Mesenchymal stem cell (in vitro differentiated cells and primary cell): ENCODE measurements at regions not wholly inside any gene's neighbourhood (a gene's known extent, or its start where the extent isn't known, plus 50 kb on each side); places are given as distances from the start of the nearest gene placed in this dataset.

Source experiments
- DNase-seq: peaks from one replicate; pipeline ENCODE4 v3.0.0-alpha.2; 2013
- H2AFZ ChIP-seq: one replicate; pipeline ENCODE4 v1.6.1; 2013; ENCODE audit warnings: low read depth, mild to moderate bottlenecking, control low read depth, inconsistent platforms, low read length, moderate library complexity
- H2AK5ac ChIP-seq: 2 replicates; pipeline ENCODE4 v1.6.1; 2013; ENCODE audit warnings: low read length, moderate library complexity, mild to moderate bottlenecking, inconsistent platforms; ENCODE audit not compliant: severe bottlenecking
- H2BK120ac ChIP-seq: one replicate; pipeline ENCODE4 v1.6.1; 2013; ENCODE audit warnings: low read depth, mild to moderate bottlenecking, inconsistent platforms, low read length, moderate library complexity
- H2BK12ac ChIP-seq, 2 experiments: one replicate each; pipeline ENCODE4 v1.6.1; 2013; ENCODE audit warnings: inconsistent platforms in 2 of 2, low read length in 2 of 2, mild to moderate bottlenecking in 2 of 2, moderate library complexity in 2 of 2, control low read depth in 1 of 2
- H2BK15ac ChIP-seq: one replicate; pipeline ENCODE4 v1.6.1; 2013; ENCODE audit warnings: mild to moderate bottlenecking, low read depth, inconsistent platforms; ENCODE audit not compliant: poor library complexity, severe bottlenecking
- H2BK5ac ChIP-seq: 2 replicates; pipeline ENCODE4 v1.6.1; 2013; ENCODE audit warnings: low read depth, mild to moderate bottlenecking, low read length, control low read depth, inconsistent platforms; ENCODE audit not compliant: poor library complexity, severe bottlenecking
- H3K14ac ChIP-seq, 2 experiments: one replicate each; pipeline ENCODE4 v1.6.1; 2013; ENCODE audit warnings: inconsistent platforms in 2 of 2, low read length in 2 of 2, control low read depth in 1 of 2, mild to moderate bottlenecking in 1 of 2, moderate library complexity in 1 of 2
- H3K18ac ChIP-seq, 2 experiments: one replicate each; pipeline ENCODE4 v1.6.1; 2013; ENCODE audit warnings: inconsistent platforms in 2 of 2, low read length in 2 of 2, control low read depth in 1 of 2, low read depth in 1 of 2, mild to moderate bottlenecking in 1 of 2
- H3K23ac ChIP-seq, 2 experiments: one replicate each; pipeline ENCODE4 v1.6.1; 2013; ENCODE audit warnings: inconsistent platforms in 2 of 2, low read length in 2 of 2, mild to moderate bottlenecking in 2 of 2, moderate library complexity in 2 of 2, control low read depth in 1 of 2
- H3K27ac ChIP-seq: 2 replicates; pipeline ENCODE4 v1.5.1; 2013; ENCODE audit warnings: mild to moderate bottlenecking, moderate library complexity, low read length, control low read depth, inconsistent platforms; ENCODE audit not compliant: poor library complexity, severe bottlenecking
- H3K27me3 ChIP-seq, 2 experiments: 2 replicates each; pipeline versions ENCODE4 v1.6.1 to v1.7.0; 2013; ENCODE audit warnings: low read length in 2 of 2, mild to moderate bottlenecking in 2 of 2, moderate library complexity in 2 of 2, control low read depth in 1 of 2, inconsistent platforms in 1 of 2; ENCODE audit not compliant: control insufficient read depth in 1 of 2, insufficient read depth in 1 of 2
- H3K36me3 ChIP-seq, 2 experiments: 2 replicates each; pipeline versions ENCODE4 v1.6.1 to v1.7.0; 2013; ENCODE audit warnings: low read length in 2 of 2, control low read depth in 1 of 2, inconsistent platforms in 1 of 2, low read depth in 1 of 2, mild to moderate bottlenecking in 1 of 2; ENCODE audit not compliant: insufficient read depth in 2 of 2, control insufficient read depth in 1 of 2
- H3K4ac ChIP-seq, 2 experiments: one replicate each; pipeline ENCODE4 v1.6.1; 2013; ENCODE audit warnings: inconsistent platforms in 2 of 2, low read length in 2 of 2, mild to moderate bottlenecking in 2 of 2, moderate library complexity in 2 of 2, control low read depth in 1 of 2, low read depth in 1 of 2
- H3K4me1 ChIP-seq: 2 replicates; pipeline ENCODE4 v1.6.1; 2013; ENCODE audit warnings: low read depth, low read length, control low read depth; ENCODE audit not compliant: control insufficient read depth, insufficient read depth
- H3K4me2 ChIP-seq: 2 replicates; pipeline ENCODE4 v1.6.1; 2013; ENCODE audit warnings: low read length, mild to moderate bottlenecking, inconsistent platforms; ENCODE audit not compliant: poor library complexity, severe bottlenecking
- H3K4me3 ChIP-seq, 2 experiments: 2 replicates each; pipeline versions ENCODE4 v1.5.1 to v1.7.0; 2013; ENCODE audit warnings: low read length in 2 of 2, mild to moderate bottlenecking in 2 of 2, control low read depth in 1 of 2, low read depth in 1 of 2; ENCODE audit not compliant: insufficient read depth in 1 of 2
- H3K79me1 ChIP-seq: replicated peaks from 2 replicates; pipeline ENCODE4 v1.6.1; 2013; ENCODE audit warnings: mild to moderate bottlenecking, control low read depth, low read length, inconsistent platforms; ENCODE audit not compliant: poor library complexity, severe bottlenecking
- H3K9ac ChIP-seq: 2 replicates; pipeline ENCODE4 v1.7.0; 2013; ENCODE audit warnings: mild to moderate bottlenecking, low read length, moderate library complexity
- H3K9me3 ChIP-seq: 2 replicates; pipeline ENCODE4 v1.7.0; 2013; ENCODE audit warnings: mild to moderate bottlenecking, low read length; ENCODE audit not compliant: control insufficient read depth
- H4K8ac ChIP-seq: one replicate; pipeline ENCODE4 v1.6.1; 2013; ENCODE audit warnings: inconsistent platforms, mild to moderate bottlenecking, low read length, moderate library complexity
- H4K91ac ChIP-seq: one replicate; pipeline ENCODE4 v1.6.1; 2013; ENCODE audit warnings: mild to moderate bottlenecking, low read length, inconsistent platforms
- WGBS: methylation state at CpG from one replicate; pipeline ENCODE4 v1.1.7; 2013; ENCODE audit warnings: mixed read lengths; 5-methylcytosine and 5-hydroxymethylcytosine counted together

DNA sequence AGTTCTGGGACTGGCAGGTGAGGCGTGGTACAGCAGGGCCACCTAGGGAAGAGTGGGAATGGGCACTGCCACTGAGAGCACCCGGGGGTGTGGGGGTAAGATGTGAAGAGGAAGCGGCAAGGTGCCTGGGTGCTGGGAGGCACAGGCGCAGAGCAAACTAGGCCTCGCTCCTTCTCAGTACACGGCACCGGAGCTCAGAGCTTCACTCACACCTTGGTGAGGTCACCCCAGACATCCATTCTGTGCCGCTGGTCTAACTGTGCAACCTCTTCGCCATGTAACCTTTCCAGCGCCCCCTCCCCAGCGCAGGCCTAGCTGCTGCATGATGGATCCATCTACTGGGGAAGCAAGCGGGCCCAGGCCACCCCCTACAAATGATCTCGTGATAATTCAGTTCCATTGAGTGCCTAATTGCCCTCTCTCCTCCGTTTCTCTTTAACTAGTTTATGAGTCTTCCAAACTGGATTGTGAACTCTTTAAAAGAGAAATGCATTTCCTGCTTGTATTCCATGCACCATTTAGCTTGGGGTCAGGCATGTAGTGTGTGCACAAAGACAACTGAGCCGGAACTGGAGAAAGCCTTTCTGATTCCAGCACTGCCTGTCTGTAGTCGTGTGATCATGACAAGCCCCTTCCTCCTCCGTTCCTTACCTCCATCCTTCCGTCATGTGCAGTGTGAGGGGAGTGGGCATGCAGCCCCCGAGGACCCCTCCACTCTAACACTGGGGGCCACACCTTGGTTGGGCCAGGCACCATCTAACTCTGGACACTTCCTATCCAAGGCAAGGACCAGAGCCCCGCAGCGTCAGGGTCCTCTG lies 1475.2 kb downstream of the TBC1D22A start:
- Histone ChIP-seq H2BK120ac (no peak overlapping the region), H3K27me3 (no peaks in the 10 kb centered on the region), H3K4me2 (no peak overlapping the region), H3K18ac (no peak overlapping the region), H2BK15ac (no peak overlapping the region), H3K4ac (no peak overlapping the region), H3K36me3 (peaks cover 0 to 4% of the 10 kb centered on the region in 2 experiments), H3K27ac (no peak overlapping the region), H4K91ac (peak overlapping the region; percentile 82), H4K8ac (no peak overlapping the region), H2AFZ (no peak overlapping the region), H3K4me1 (no peaks in the 10 kb centered on the region), H3K23ac (no peak overlapping the region), H2AK5ac (no peak overlapping the region), H3K79me1 (no peaks in the 10 kb centered on the region), H3K9me3 (peaks cover 13% of the 10 kb centered on the region), H2BK12ac (no peak overlapping the region), H3K14ac (no peak overlapping the region), H2BK5ac (no peak overlapping the region), H3K9ac (no peak overlapping the region), H3K4me3 (peak overlapping the region in 1 of 2 experiments; percentile 31)
- DNase-seq, result no peak
- WGBS, result 82% methylated on average over 20 of the region's 21 CpGs

DNA sequence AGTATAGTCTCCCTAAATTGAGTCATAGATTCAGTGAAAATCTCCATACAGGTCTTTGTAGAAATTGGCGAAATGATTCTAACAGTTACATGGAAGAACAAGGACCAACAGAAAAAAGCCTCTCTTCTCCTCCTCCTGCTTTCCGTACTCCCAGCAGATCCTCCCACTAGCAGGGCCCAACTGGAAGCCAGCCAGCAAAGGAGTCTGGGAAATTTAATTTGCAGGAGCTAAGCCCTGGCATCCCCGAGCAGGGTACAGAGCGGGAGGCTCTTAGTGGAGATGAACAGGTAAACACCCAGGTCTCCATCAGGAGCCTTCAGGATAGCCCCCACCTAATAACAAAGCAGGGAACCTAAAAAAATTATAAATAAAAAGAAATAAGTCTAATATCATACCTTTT lies 1473.8 kb downstream of the TBC1D22A start:
- Histone ChIP-seq H3K9ac (no peak overlapping the region), H2AK5ac (no peak overlapping the region), H3K23ac (no peak overlapping the region), H2BK5ac (no peak overlapping the region), H2AFZ (no peak overlapping the region), H3K79me1 (no peaks in the 10 kb centered on the region), H3K4me3 (no peak overlapping the region), H2BK15ac (no peak overlapping the region), H2BK120ac (no peak overlapping the region), H3K9me3 (peaks cover 25% of the 10 kb centered on the region), H3K4me2 (no peak overlapping the region), H3K27me3 (no peaks in the 10 kb centered on the region), H3K14ac (no peak overlapping the region), H4K91ac (no peak overlapping the region), H3K18ac (no peak overlapping the region), H2BK12ac (no peak overlapping the region), H3K36me3 (peaks cover 0 to 4% of the 10 kb centered on the region in 2 experiments), H4K8ac (no peak overlapping the region), H3K4ac (no peak overlapping the region), H3K27ac (no peak overlapping the region), H3K4me1 (no peaks in the 10 kb centered on the region)
- 74% methylated on average over 3 of the region's 4 CpGs for WGBS
- no peak for DNase-seq

DNA sequence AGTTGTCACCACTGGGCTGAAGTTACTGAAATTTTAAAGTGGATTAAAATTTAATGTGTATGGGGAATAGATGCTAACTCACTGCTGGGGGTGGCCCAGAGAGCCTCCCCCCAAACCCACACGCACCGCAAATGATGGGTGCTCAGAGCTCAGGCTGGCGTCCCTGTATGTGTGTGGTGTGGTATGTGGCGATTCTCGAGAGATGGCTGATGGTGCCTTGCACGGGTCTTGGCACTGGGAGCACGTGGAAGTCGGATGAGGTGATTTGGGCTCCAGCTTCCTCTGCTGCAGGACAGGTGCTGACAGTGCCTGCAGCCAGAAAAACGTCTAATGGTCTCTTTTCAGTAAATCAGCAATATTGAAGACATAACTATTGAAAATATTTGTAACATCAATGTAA lies 1473.3 kb downstream of the TBC1D22A start:
- Histone ChIP-seq H3K9me3 (peaks cover 27% of the 10 kb centered on the region), H3K27ac (no peak overlapping the region), H3K4me3 (no peak overlapping the region), H2AFZ (no peak overlapping the region), H3K79me1 (no peaks in the 10 kb centered on the region), H4K91ac (no peak overlapping the region), H2BK12ac (no peak overlapping the region), H3K9ac (no peak overlapping the region), H3K18ac (no peak overlapping the region), H3K27me3 (no peaks in the 10 kb centered on the region), H3K14ac (no peak overlapping the region), H2BK120ac (no peak overlapping the region), H2AK5ac (no peak overlapping the region), H2BK15ac (no peak overlapping the region), H3K23ac (no peak overlapping the region), H3K4me1 (no peaks in the 10 kb centered on the region), H3K36me3 (peaks cover 0 to 4% of the 10 kb centered on the region in 2 experiments), H4K8ac (no peak overlapping the region), H2BK5ac (no peak overlapping the region), H3K4me2 (no peak overlapping the region), H3K4ac (no peak overlapping the region)
- no peak for DNase-seq
- 90% methylated on average over 8 of the region's 9 CpGs for WGBS

DNA sequence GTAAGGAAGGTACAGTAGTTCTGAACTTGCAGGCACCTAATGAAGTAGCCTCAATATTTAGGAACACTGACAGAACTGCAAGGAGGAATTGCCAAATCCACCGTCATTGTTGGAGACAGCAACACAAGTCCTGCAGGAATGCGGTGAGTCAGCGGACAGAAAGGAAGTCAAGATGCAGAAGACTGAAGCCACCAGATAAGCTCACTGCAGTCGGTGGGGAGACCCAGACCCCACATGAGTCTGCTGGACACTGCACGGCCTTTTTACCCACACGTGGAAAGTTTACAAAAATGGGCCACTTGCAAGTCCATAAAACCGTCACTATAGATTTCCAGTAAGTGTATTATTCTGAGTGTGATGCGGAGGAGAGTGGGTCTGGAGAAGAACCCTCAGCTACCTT lies 1471.6 kb downstream of the TBC1D22A start:
- no peak overlapping the region for H2BK12ac ChIP-seq
- no peak overlapping the region for H3K4me2 ChIP-seq
- peaks cover 0 to 4% of the 10 kb centered on the region in 2 experiments for H3K36me3 ChIP-seq
- H3K27me3 ChIP-seq, result no peaks in the 10 kb centered on the region
- 55% methylated on average over 6 of the region's 8 CpGs for WGBS
- no peaks in the 10 kb centered on the region for H3K79me1 ChIP-seq
- H3K18ac ChIP-seq, result no peak overlapping the region
- H3K4me3 ChIP-seq, result no peak overlapping the region
- H3K23ac ChIP-seq, result no peak overlapping the region
- peaks cover 32% of the 10 kb centered on the region for H3K9me3 ChIP-seq
- H3K27ac ChIP-seq, result no peak overlapping the region
- no peak overlapping the region for H2BK15ac ChIP-seq
- no peak overlapping the region for H4K8ac ChIP-seq
- no peak overlapping the region for H2BK120ac ChIP-seq
- no peak overlapping the region for H3K14ac ChIP-seq
- DNase-seq, result no peak
- H3K4ac ChIP-seq, result no peak overlapping the region
- no peak overlapping the region for H2BK5ac ChIP-seq
- no peaks in the 10 kb centered on the region for H3K4me1 ChIP-seq
- H2AK5ac ChIP-seq, result no peak overlapping the region
- H4K91ac ChIP-seq, result no peak overlapping the region
- no peak overlapping the region for H2AFZ ChIP-seq
- H3K9ac ChIP-seq, result no peak overlapping the region
